ENCODE measurements at regions not wholly inside any gene's neighbourhood (a gene's known extent, or its start where the extent isn't known, plus 50 kb on each side); places are given as distances from the start of the nearest gene placed in this dataset.

DNA sequence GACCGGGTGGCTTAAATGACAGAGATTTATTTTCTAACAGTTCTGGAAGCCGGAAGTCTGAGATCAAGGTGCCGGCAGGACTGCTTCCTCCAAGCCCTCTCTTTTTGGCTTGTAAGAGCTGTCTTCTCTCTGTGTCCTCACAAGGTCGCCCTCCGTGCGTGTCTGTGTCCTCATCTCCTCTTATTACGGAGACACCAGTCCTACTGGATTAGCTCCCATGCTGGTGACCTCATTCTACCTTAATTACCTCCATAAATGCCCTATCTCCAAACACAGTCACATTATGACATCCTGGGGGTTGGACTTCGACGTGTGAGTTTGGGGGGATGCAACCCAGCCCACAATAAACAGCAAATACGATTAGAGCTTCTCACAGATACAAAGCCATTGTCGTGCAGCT is 161.5 kb downstream of the FOXL1 start:
- no peaks in the 10 kb centered on the region for H3K27me3 ChIP-seq
- WGBS, 2 donors, result 81 to 84% methylated on average over 11 of the region's 11 CpGs
- intact Hi-C loops (cut with DNase I; ENCODE audit: low total_unique reads), result no loop called here

DNA sequence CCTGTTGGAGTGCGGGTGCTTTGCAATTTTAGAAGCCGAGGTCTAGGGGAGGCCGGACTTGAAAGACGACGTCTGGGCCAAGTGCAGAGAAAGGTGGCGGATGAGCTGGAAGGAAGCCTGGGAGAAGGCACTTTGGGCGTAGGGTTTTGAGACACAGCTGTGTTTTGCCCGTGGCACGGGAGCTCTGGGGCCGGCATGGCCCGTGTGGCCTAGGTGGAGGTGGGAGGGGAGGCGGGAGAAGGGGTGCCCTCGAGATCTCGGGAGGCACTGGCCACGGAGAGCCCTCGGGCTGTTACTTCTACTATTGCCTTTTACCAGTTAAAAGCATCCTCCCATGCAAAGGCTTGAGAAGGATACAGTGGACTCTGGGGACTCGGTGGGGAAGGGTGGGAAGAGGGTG is 161.9 kb downstream of the FOXL1 start:
- Histone ChIP-seq H3K4me1 (no peaks in the 10 kb centered on the region), H3K27me3 (no peaks in the 10 kb centered on the region), H3K9me3 (no peaks in the 10 kb centered on the region), H3K27ac (no peak overlapping the region), H3K36me3 (ENCODE audit: low read depth, missing control alignments) (no peaks in the 10 kb centered on the region), H3K4me3 (no peak overlapping the region)
- no peak for DNase-seq
- intact Hi-C loops (cut with DNase I; ENCODE audit: low total_unique reads), result no loop called here
- TF ChIP-seq POLR2A (IDR thresholded peaks at IDR 0.05), result no peak
- TF ChIP-seq, protein P1, sequence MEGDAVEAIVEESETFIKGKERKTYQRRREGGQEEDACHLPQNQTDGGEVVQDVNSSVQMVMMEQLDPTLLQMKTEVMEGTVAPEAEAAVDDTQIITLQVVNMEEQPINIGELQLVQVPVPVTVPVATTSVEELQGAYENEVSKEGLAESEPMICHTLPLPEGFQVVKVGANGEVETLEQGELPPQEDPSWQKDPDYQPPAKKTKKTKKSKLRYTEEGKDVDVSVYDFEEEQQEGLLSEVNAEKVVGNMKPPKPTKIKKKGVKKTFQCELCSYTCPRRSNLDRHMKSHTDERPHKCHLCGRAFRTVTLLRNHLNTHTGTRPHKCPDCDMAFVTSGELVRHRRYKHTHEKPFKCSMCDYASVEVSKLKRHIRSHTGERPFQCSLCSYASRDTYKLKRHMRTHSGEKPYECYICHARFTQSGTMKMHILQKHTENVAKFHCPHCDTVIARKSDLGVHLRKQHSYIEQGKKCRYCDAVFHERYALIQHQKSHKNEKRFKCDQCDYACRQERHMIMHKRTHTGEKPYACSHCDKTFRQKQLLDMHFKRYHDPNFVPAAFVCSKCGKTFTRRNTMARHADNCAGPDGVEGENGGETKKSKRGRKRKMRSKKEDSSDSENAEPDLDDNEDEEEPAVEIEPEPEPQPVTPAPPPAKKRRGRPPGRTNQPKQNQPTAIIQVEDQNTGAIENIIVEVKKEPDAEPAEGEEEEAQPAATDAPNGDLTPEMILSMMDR (IDR thresholded peaks at IDR 0.05), result no peak
- 85 to 89% methylated on average over 17 of the region's 17 CpGs for WGBS, 2 donors

More for the DNA sequence above, 161.5 kb downstream of the FOXL1 start:
- no peak overlapping the region for H3K27ac ChIP-seq
- no peaks in the 10 kb centered on the region for H3K4me1 ChIP-seq
- DNase-seq, result no peak
- TF ChIP-seq, protein P1 (IDR thresholded peaks at IDR 0.05), result no peak
- TF ChIP-seq POLR2A (IDR thresholded peaks at IDR 0.05), result no peak
- H3K4me3 ChIP-seq, result no peak overlapping the region
- no peaks in the 10 kb centered on the region for H3K36me3 ChIP-seq (ENCODE audit: low read depth, missing control alignments)
- H3K9me3 ChIP-seq, result no peaks in the 10 kb centered on the region

DNA sequence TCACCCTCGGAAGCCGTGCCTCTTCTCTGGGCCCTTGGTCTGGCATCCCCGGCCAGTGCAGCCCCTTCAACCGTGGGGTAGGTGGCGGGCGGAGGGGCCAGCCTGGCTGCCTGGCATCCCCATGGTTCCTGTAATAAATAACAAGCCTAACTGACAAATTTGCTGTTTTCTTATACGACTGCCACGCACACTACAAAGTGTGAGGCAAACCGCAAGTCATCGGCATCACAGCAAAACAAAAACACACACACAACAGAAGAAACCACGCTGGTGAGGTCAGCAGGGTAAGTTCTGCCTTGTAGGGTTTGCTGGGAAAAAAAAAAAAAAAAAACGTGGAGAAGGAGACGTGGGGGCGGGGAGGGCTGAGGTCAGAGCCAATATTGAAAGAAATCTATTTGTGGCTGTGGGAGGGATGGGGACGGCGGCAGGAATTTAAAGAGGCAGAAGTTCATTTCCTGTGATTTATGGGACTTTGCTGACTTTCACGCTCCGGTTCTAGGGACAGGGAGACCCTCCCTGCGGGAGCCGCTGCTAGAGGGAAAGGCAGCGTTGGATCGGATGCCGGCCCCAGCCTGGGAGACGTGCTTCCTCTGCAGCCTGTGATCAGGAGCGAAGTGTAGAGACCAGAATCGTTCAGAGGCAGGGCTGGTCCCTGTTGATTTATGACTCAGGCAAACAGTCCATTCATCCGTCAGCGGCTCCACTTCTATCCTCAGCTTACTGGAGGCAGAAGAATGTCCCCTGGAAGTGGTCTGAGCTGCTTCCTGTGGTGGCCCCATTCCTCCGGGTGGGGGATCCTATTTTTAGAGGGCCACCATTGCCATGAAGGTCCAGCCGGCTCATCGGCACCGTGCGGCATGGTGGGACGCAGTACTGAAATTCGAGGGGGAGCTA is 162.8 kb downstream of the FOXL1 start:
- no peak for DNase-seq
- H3K4me3 ChIP-seq, result no peak overlapping the region
- no peaks in the 10 kb centered on the region for H3K4me1 ChIP-seq
- 45 to 47% methylated on average over 35 of the region's 35 CpGs for WGBS, 2 donors
- H3K9me3 ChIP-seq, result no peaks in the 10 kb centered on the region
- no peak for TF ChIP-seq POLR2A (IDR thresholded peaks at IDR 0.05)
- TF ChIP-seq, protein P1 (IDR thresholded peaks at IDR 0.05), result no peak
- intact Hi-C loops (cut with DNase I; ENCODE audit: low total_unique reads), result no loop called here
- no peaks in the 10 kb centered on the region for H3K36me3 ChIP-seq (ENCODE audit: low read depth, missing control alignments)
- H3K27ac ChIP-seq, result no peak overlapping the region
- no peaks in the 10 kb centered on the region for H3K27me3 ChIP-seq

DNA sequence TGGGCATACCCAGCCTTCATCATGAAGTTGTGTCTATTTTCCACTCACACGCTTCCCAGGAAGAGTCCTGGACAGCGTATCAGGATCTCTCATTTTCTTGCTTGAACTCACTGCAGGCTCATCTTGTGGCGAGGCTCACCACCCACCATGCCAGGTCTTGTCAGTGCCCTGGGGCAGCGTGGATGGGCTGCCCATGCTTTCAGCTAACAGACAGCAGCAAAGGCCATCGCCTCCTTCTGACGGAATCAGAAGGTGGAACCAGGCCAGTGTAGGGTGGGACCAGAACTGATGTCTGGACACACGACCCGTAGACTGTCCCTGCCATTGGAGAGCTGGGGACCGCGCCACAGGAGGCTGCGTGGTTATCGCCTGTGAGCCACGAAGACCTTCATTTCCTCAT is 169.4 kb downstream of the FOXL1 start:
- H3K27ac ChIP-seq, result no peak overlapping the region
- no peak for TF ChIP-seq POLR2A (IDR thresholded peaks at IDR 0.05)
- TF ChIP-seq, protein P1 (IDR thresholded peaks at IDR 0.05), result no peak
- no peaks in the 10 kb centered on the region for H3K27me3 ChIP-seq
- H3K9me3 ChIP-seq, result no peaks in the 10 kb centered on the region
- WGBS, 2 donors, result 86 to 96% methylated on average over 13 of the region's 13 CpGs
- no peak overlapping the region for H3K4me3 ChIP-seq
- intact Hi-C loops (cut with DNase I; ENCODE audit: low total_unique reads), result no loop called here
- DNase-seq, result no peak
- H3K4me1 ChIP-seq, result no peaks in the 10 kb centered on the region
- no peaks in the 10 kb centered on the region for H3K36me3 ChIP-seq (ENCODE audit: low read depth, missing control alignments)

DNA sequence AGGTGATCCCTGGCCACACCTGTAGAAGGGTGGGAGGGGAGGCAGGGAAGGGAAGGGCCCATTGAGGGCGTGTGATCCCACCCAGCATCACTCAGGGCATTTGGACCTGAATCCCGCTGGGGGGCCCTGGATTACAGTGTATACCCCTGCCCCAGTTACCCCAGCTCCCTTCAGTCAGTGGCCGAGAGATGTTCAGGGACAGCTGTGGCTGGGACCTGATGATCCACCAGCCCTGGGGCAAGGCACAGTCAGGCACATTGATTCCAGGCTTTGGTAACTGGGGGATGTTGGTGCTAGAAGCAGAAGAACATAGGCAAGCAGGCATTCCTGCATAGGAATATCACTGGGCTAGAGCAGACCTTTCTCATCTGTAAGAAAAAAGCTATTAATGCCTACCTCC is 170.3 kb downstream of the FOXL1 start:
- Histone ChIP-seq H3K4me3 (no peak overlapping the region), H3K27ac (no peak overlapping the region), H3K27me3 (no peaks in the 10 kb centered on the region), H3K9me3 (no peaks in the 10 kb centered on the region), H3K36me3 (ENCODE audit: low read depth, missing control alignments) (no peaks in the 10 kb centered on the region), H3K4me1 (no peaks in the 10 kb centered on the region)
- intact Hi-C loops (cut with DNase I; ENCODE audit: low total_unique reads), result no loop called here
- DNase-seq, result no peak
- 75 to 79% methylated on average over 3 of the region's 3 CpGs for WGBS, 2 donors
- TF ChIP-seq, protein P1 (IDR thresholded peaks at IDR 0.05), result no peak
- no peak for TF ChIP-seq POLR2A (IDR thresholded peaks at IDR 0.05)
